ENCODE measurements at regions not wholly inside any gene's neighbourhood (a gene's known extent, or its start where the extent isn't known, plus 50 kb on each side); places are given as distances from the start of the nearest gene placed in this dataset.
A peak's percentile ranks its signal among the peaks of the same experiment; 100 is the strongest.
"Not testable (repeated sequence)": the region's sequence is repeated elsewhere in the genome, so short reads cannot be mapped to it uniquely, and the experiment has no call there.

- peak in 1 of 2 donors; percentile 13 for ATAC-seq
These were observed 146.1 kb downstream of the TTLL2 start for GRCh38 chr6:167470836-167471547.

GRCh38 chr6:167471548-167471930, 146.7 kb downstream of the TTLL2 start:
- ATAC-seq = no peak

GRCh38 chr6:167472148-167472547, 147.3 kb downstream of the TTLL2 start:
- no peak for ATAC-seq

- no peak for ATAC-seq
These were observed 148.0 kb downstream of the TTLL2 start for GRCh38 chr6:167472880-167473279.

GRCh38 chr6:167474171-167474570, 149.3 kb downstream of the TTLL2 start:
- no peak for ATAC-seq

GRCh38 chr6:167474725-167475124, 149.8 kb downstream of the TTLL2 start:
- ATAC-seq = no peak

- no peak for ATAC-seq
These were observed 151.1 kb downstream of the TTLL2 start for GRCh38 chr6:167475947-167476346.

GRCh38 chr6:167476844-167477595, 152.1 kb downstream of the TTLL2 start:
- no peak for ATAC-seq

- ATAC-seq = no peak
These were observed 152.8 kb downstream of the TTLL2 start for GRCh38 chr6:167477688-167478087.

GRCh38 chr6:167479301-167479700, 154.4 kb downstream of the TTLL2 start:
- ATAC-seq = no peak

- no peak for ATAC-seq
These were observed 155.2 kb downstream of the TTLL2 start for GRCh38 chr6:167479901-167480648.

GRCh38 chr6:167481307-167481926, 156.5 kb downstream of the TTLL2 start:
- no peak for ATAC-seq

GRCh38 chr6:167482801-167483200, 157.9 kb downstream of the TTLL2 start:
- ATAC-seq = not testable (repeated sequence)

- ATAC-seq = no peak
These were observed 160.5 kb downstream of the TTLL2 start for GRCh38 chr6:167485186-167485978.

GRCh38 chr6:167487749-167488664, 163.1 kb downstream of the TTLL2 start:
- ATAC-seq = no peak

- no peak for ATAC-seq
These were observed 166.7 kb downstream of the TTLL2 start for GRCh38 chr6:167491438-167492099.

- no peak for ATAC-seq
These were observed 167.2 kb downstream of the TTLL2 start for GRCh38 chr6:167492100-167492449.

GRCh38 chr6:167493310-167493709, 168.4 kb downstream of the TTLL2 start:
- no peak for ATAC-seq

GRCh38 chr6:167493976-167494697, 169.3 kb downstream of the TTLL2 start:
- ATAC-seq = no peak
